Liver (tissue), 3 donors: ENCODE measurements at regions not wholly inside any gene's neighbourhood (a gene's known extent, or its start where the extent isn't known, plus 50 kb on each side); places are given as distances from the start of the nearest gene placed in this dataset.

Experiments
- ATF3 ChIP-seq: IDR thresholded peaks from 2 replicates; pipeline ENCODE4 v1.6.1; 2016; ENCODE audit warnings: antibody characterized with exemption
- CTCF ChIP-seq: fragments of 150-350 bp; IDR thresholded peaks from 2 replicates; pipeline ENCODE4 v1.5.1; 2017; ENCODE audit warnings: improper control_type of control experiment, low read depth, low read length; ENCODE audit not compliant: missing input control
- ZBTB33 ChIP-seq: IDR thresholded peaks from 2 replicates; pipeline ENCODE4 v1.6.1; 2016; ENCODE audit warnings: antibody characterized with exemption
- donor health status: healthy.
- donor health status: healthy.

GRCh38 chr4:43223820-43224219 is 331.3 kb downstream of the GRXCR1 start:
- no peak for TF ChIP-seq CTCF
- no peak for TF ChIP-seq ATF3
- TF ChIP-seq ZBTB33 = no peak
